ENCODE measurements at regions not wholly inside any gene's neighbourhood (a gene's known extent, or its start where the extent isn't known, plus 50 kb on each side); places are given as distances from the start of the nearest gene placed in this dataset.
A peak's percentile ranks its signal among the peaks of the same experiment; 100 is the strongest.

DNA sequence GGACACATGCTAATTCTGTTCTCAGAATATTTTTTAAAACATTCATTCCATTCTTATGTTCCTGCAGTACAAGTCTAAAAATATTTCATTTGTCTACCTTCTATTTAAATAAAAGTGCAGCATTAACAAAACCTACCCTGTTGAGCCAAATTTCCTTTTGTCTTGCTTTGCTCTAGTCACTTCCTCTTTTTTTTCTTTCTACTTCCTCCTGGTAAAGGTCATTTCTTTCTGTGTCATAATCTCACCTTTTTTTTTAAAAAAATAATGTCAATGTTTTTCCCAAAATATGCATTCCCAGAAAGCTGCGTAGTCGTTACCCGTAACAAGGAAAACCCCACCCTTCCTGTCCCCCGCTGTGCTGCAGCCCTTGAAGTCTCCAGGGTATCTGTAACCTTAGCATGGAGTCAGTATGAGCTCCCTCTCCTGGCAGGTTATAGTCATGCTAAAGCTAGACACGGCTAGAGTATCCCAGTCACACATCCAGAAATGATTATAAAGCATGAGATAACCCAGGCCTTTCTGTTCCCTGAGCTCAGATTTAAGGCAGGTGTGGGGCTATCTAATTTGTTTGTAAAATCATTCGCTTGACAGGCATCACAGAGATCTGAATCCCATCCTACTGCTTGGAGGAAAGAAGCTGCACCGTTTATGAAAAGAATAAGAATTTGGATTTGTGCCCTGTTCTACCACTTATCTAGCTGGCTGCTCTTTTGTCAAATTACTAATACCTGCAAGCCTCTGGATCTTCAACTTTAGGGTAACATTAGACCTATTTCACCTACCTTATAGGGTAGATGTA, 51.1 kb upstream of the EED start:
- peak; percentile 90 for DNase-seq (ENCODE audit: low spot score)

DNA sequence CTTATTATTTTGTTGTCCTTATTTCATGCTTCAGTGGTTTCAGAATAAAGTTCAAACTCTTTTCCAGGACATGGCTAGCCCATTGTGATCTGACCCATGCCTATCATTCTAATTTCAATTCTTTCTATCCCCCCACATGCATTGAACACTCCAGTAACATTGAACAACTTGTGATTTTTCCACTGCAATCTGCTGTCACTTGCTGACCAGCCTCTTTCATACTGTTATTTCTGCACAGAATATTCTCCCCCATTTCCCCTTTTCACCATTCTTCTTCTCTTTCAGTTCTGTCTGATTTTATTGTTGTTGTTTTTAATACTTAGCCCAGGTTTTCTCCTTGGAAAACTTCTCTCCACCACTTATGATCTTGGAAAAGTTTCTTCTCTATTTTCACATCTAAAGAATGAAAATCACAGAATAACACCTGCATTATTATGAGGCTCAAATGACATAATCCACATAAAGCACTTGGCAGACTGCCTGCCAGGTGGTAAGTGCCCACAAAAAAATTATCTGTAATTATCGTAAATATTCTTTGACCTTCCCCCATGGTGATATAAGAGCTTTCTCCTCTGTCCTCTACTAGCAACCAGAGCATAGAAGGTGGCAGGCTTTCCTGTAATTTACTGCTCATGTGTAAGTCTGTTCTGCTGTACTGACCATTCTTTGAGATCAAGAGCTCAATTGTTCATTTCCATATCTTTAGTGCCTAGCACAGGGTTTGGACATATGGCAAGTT, 51.9 kb upstream of the EED start:
- no peak for DNase-seq (ENCODE audit: low spot score)

DNA sequence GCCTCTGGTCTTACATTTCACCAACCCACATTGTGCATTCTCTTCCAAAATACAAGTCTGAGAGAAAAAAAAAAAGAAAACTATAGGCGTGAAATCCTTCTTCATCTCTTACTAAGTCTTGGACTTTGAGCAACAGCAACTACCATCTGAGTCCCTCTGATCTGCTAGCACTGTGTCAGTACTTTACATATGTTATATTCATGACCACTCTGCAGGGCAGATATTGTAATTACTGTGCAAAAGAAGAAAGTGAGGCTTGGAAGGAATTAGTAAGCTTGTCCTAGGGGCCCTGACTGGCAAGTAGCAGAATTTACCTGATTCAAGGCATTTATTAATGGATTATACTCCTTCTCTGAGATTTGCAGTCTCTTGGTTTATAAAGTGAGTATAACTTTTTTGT, 52.7 kb upstream of the EED start:
- no peak for DNase-seq (ENCODE audit: low spot score)

DNA sequence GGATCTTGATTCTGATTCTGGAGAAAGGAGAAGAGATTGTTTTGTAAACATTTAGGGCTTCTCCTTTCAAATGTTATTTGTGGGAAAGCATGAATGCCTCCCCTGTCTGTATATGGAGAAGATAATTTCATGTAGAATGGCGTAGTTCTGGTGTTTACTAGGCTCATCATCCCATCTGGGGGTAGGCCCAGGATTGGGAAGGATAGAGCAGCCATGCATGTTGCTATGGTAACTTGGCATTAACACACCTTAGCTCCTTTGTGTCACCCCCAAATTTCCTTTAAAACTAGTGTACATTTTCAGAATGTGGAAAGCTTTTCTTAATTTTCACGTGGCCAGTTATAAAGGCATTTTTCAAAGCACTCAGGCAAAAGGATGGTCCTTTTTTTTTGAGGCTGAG, 57.5 kb upstream of the EED start:
- no peak for DNase-seq (ENCODE audit: low spot score)

DNA sequence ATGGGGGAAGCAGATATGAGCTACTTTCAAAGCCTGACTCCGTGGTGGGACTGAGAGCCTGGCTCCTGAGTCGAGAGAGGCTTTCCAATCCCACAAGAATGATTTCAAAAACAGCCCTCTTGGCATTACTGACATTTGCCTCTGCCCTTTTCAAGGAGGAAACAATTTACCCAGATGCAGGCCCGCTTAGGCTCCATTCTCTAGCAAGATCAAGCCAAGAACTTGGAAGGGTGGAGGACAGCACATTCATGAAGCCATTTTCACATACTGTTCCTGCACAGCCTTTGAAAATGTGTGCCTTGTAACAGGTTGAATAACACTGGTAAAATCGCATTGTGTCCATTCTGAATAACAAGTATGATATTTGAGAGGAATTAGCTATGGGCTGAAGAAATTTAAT, 58.2 kb upstream of the EED start:
- DNase-seq (ENCODE audit: low spot score): no peak

DNA sequence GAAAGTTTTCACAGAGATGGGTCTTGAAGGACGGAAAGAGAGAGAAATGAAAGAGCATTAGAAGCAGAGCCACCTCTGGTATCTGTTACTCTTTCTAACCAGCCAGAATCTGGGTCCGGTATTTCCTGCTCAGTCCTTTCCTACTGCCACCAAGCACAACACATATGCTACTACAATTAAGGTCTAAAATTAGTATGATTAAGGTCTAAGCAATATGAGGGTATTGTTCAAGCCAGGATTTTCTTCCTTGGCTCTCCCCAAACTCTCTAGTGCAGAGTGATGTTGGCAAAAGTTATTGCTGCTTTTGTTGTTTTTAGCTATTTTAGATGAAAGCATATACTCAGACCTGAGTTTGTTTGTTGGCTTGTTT, 59.2 kb upstream of the EED start:
- DNase-seq (ENCODE audit: low spot score): no peak

DNA sequence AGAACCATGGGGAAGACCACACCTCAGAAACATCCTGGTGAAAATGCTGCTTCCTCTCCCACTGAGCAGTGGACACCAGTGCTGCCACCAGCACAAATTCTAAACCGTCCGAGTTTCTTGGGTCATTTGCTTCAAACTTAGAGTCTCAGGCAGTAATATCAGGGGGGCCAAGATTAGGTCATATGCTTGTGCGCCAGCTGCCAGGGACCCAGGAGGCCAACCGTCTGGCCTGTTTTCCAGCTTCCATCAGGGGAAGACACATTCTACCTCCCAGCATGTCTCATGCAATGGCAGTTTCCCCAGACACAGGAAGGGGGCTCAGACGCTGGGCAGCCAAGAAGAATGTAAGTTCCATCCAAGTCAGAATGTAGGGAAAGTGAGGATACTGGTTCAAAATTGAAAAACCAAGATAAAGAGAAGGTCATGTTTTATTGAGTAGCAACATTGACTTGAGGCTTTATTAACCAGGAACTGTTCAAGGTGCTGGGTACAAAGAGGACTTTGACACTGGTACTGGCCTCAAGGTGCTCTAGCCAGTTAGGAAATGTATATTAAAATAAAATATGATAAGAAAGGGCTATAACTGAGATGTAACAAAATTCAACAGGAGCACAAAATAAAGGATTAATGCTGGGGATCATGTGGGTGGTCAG, 59.7 kb upstream of the EED start:
- DNase-seq (ENCODE audit: low spot score): no peak

DNA sequence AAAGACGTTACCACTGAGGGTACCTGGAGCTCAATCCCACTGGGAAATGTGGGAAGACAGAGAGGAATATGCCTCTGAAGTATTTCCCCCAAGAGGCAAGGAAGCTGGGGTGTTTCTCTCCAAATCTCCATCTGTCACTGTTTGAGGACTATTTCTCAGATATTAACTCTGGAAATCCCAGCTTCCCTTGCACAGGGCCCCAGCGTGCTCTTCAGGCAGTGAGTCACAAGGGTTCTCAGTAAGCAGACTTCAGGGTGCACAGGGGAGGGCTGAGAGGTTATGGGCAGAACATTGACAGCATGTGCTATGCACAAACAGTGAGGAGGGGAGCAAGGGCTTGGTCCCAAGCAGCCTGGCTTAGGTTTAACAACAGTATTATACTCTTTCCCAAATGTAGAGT, 60.9 kb upstream of the EED start:
- no peak for DNase-seq (ENCODE audit: low spot score)

DNA sequence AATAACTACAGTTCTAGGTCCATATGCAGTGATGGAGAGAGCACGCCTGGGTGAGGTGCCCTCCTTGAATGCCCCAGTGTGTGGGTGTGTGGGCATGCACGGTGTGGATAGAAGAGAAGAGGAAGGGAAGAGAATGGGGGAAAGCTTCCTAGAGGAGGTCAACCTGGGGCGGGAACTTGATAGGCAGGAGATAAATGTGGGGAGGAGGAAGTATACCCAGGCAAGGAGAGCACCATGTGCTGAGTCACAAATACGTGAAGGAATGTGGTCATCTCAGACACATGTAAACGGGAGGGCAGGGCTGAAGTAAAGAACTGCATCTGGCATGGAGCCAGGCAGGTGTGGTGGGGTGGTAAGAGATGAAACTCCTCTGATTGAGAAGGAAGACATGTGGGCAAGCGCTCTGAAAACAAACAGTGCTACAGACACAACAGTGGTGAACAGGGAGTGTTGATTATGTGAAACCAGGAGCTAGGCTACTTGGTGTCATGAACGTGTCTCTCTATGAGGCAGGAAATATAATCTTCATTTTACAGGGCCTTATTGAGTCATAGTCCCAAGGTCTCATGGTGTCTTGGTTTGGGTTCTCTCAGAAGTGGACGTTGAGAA, 61.5 kb upstream of the EED start:
- peak; percentile 67 for DNase-seq (ENCODE audit: low spot score)

DNA sequence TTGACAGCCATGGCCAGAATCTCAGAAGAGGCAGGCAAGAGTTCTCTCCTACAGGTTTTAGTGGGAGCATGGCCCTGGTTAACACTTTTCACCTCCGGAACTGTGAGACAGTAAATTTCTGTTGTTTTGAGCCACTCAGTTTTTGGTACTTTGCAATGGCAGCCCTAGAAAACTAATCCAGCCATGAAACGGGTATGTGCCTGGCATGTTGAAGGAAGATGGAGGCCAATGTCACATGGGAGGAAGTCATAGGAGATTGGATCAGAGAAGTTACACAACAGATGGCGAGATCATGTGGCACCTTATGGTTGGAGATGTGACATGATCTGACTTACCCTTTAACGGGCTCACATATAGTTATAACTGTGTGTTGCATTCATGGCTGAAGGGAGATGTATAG, 63.2 kb upstream of the EED start:
- no peak for DNase-seq (ENCODE audit: low spot score)

DNA sequence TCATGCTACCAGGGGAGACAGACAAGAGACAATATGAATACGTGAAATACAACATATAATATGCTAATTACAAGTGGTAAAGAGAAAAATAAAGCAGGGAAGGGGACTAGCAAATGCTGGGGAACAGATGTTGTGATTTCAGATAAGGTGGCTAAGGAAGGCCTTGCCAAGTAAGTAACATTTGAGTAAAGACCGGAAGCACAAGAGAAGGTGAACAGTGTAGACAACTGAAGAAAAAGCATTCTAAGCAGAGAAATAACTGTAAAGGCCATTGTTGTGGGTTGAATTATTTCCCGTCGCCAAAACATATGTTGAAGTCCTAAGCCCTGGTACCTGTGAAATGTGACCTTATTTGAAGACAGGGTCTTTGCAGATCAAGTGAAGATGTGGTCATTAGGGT, 63.7 kb upstream of the EED start:
- DNase-seq (ENCODE audit: low spot score): no peak

DNA sequence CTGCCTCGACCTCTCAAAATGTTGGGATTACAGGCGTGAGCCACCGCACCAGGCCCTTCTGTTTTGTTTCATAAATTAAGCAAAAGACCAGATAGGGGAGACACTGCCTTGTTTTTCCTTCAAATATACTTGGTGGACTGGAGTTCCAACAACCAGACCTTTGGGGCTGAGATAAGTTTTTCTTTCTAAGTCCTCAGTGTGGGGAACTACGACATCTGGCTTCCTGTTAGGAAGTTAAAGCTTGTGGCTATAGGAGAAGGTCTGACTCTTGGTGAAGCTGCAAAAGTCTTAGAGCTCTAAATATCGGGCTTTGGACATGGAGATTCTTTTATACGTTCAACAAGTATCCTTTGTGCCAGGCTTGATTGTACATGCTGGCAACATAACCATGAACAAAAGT, 64.1 kb upstream of the EED start:
- DNase-seq (ENCODE audit: low spot score): no peak

DNA sequence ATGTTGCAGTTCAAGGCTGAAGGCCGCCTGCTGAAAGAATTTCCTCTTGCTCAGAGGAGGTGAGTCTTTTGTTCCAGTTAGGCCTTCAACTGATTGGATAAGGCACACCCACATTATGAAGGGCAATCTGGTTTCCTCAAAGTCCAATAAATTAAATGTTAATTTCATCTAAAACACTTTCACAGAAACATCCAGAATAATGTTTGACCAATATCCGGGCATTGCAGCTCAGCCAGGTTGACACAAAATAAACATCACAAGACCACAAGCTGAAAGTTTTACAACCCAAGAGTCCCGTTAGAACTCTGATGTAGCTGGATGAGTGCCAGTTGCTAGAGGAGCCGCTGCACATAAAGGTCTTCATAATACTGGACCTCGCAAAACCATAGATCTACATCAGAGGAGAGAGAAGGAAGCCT, 64.9 kb upstream of the EED start:
- no peak for DNase-seq (ENCODE audit: low spot score)

DNA sequence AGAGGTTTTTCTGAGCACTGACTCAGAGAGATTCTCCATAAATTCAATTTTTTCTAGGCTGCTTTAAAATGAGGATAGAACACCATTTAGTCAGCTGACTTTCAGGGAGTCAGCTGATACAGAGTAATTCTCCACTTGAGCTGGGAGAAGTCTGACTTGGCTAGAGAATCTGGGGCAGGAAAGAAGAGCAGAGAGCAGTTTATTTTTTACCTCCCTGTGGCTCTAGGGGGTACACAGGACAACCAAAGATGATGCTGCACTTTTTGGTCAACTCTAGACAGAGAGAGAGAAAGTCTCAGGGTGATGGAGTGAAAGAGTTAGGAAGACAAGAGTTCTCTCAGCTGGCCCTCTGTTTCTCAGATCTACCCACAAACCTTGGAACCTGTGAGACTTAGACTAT, 67.3 kb upstream of the EED start:
- peak; percentile 79 for DNase-seq (ENCODE audit: low spot score)

DNA sequence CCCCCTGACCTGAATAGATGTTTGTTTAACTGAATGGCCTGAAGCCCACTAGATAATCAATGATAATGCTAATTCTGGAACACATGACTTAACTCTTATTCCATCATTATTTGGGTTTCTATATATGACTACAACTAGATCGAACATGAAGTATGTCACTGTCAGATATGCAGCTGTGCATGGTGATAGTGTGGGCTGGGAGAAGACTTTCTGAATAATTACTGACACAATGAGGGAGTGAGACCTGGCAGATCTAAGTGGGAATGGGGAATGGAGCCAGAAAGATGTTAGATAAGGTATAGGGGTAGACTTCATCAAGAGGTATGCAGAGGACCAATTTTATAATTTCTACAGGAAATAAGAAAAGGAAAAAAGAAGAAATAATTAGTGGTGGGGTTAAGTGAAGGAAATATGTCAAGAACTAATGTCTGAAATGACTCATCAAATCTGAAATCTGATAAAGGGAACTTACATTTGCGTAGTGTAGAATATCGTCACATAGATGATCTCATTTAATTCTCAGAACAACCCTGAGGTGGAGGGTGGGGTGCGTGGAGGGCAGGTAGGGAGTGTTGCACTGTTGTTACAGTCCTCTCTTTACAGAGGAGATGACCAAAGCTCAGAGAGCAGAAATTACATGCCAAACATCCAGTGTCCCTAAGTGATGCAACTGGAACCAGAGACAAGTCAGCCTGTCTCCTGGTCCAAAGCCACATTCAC, 68.2 kb upstream of the EED start:
- peak; percentile 79 for DNase-seq (ENCODE audit: low spot score)

DNA sequence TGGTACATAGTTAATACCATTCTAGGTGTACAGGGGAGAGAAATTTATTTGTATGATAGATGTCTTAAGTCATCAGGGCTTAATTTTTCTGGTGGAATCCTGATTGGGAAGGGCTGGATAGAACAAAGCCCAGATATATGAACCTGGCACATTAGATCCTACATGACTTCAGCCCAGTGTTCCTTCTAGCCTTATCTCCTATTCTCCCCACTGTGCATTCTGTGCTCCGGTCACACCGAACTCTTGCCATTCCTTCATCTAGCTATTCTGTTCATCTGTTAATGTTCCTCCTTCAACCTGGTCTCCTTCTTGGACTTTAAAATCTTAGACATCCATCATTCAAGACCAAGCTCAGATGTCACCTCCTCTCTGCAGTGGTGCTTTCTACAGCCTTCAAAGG, 68.9 kb upstream of the EED start:
- DNase-seq (ENCODE audit: low spot score): peak; percentile 59

DNA sequence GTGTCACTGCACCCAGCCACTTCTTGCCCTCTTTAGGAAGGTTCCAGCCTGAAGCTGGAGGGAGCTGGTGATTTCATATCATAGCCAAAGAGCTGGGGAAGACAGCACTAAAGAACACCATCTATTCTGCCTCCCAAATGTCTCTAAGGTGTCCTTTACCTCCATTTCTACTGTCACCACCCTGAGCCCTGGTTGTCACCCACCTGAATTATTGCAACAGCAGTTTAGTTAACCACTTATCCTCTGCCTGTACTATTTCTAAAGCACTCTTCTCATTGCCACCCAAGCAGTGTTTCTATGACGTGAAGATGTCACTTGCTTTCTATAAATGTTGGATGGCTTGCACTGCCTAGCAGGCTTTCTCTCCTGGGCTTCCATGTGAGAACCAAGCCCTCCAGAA, 69.4 kb upstream of the EED start:
- peak; percentile 66 for DNase-seq (ENCODE audit: low spot score)

DNA sequence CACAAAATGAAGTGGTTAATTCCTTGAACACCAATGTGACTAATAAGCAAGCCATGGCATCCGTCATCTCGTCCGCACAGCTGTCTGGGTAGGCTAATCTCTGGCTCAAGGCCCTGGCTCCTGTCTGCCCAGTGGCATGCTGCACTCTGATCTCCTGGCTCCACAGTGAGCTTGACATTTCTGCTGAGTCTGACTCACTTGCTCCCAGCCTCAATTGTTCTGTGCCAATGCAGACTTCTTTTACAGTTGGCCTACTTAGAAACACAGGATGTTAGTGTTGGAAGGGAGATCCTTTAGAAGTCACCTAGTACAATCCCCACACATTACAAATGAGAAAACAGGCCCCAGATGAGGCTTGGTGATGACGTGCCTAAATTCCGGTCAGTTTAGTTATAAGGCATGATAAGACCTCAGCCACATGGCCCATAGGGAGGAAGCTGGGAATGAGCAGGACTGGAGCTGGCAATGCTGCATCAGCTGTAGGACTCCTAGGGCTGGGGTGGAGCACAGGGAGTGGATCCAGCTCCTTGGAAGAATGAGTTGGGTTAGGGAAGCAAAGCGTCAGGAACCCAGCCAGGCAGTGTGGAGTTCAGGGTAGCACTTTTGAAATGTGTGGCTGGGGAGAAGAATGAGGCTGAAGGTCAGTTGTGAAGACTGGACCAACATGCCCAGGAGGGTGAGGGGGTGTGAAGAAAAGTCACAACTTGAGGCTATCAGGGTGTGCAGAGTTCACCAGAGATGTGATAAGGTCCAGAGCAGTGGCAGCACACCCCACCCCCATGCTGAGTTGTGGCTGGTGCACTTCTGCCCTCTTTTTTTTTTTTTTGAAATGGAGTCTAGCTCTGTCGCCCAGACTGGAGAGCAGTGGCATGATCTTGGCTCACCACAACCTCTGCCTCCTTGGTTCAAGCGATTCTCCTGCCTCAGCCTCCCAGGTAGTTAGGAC, 70.2 kb upstream of the EED start:
- peak; percentile 94 for DNase-seq (ENCODE audit: low spot score)

DNA sequence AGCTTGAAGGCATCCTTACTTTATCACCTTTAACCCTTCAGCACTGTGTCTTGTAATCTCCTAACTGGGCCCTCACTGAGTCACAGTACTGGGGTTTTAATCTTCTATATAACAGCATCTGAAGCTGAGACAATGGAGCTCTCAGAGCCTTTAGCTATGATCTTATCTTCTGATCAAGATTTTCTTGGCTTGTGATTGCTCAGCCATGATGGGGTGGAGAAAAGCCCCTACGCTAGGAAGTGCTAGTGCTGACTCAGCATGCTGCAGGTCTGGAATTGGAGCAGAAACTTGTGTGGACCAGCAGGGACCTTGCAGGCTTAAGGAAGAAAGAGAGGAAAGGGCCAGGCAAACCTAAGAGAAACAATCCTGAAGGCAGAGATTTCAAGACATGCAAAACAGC, 71.7 kb upstream of the EED start:
- DNase-seq (ENCODE audit: low spot score): peak; percentile 60

DNA sequence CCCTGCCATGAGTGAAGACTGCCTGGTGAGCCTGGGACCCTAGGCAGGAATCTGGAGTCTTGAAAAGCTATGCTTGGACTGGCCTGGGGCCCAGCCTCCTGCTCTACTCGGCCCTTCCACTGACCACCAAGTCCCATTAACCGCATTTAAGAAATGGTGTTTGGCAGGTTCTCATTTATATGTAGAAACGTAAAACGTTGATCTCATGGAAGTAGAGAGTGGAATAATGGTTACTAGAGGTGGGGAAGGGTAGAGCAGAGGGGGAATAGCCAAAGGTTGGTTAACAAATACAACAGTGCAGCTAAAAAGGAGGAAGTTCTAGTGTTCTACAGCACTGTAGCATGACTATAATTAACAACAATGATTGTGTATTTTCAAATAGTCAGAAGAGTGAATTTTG, 72.9 kb upstream of the EED start:
- no peak for DNase-seq (ENCODE audit: low spot score)

All from hematopoietic multipotent progenitor cell treated with erythropoietin and hydrocortisone succinate and interleukin-3 and kit ligand, for 17 days (in vitro differentiated cells).